ENCODE measurements at regions not wholly inside any gene's neighbourhood (a gene's known extent, or its start where the extent isn't known, plus 50 kb on each side); places are given as distances from the start of the nearest gene placed in this dataset.

DNA sequence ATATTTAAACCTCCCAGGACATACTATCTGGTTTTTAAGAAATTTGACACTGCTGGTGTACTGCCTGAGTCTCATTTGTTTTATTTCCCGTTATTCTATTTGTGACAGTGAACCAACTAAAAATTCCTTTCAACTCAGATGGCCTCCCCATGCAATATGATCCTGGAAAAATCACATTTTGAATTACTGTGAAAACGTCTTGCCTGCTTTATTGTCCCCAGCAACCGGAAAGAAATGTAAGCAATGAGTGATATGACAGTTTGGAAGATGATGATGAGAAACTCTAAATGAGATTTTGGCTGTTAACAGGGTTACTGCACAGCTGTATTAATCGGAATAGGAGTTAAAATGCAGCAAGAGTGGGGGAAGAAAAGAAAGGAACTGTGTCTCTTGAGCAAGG is 590.7 kb upstream of the CDH5 start:
- CTCF ChIA-PET, result no interaction called here
- Mint-ChIP-seq H3K36me3 (ENCODE audit: low read depth) (no peaks in the 10 kb centered on the region), H3K27ac (no peak overlapping the region), H3K27me3 (no peaks in the 10 kb centered on the region), H3K9me3 (peaks cover 5% of the 10 kb centered on the region), H3K4me1 (no peaks in the 10 kb centered on the region), H3K4me3 (no peak overlapping the region)
- no peak for DNase-seq
- POLR2A ChIA-PET, result no interaction called here

DNA sequence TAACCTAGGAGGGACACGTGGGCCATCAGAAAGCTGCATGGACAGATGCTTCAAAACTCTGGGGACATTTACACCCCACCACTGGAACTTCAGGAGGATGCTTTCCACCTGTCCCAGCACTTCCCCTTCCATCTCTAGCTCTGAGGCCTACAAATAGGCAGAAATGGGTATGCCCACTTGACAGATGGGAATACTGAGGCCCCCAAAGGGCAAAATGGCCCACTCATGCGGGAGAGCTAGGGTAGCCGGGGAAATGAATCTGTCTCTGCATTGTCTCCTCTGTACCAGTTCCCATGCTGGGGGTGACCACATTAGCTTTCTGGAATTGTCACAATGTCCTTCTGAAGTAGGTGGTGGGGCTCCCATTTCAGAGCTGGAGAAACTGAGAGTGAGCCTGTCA is 592.1 kb upstream of the CDH5 start:
- Mint-ChIP-seq H3K4me3 (no peak overlapping the region), H3K27ac (no peak overlapping the region), H3K36me3 (ENCODE audit: low read depth) (no peaks in the 10 kb centered on the region), H3K4me1 (no peaks in the 10 kb centered on the region), H3K9me3 (no peaks in the 10 kb centered on the region), H3K27me3 (no peaks in the 10 kb centered on the region)
- POLR2A ChIA-PET, result no interaction called here
- DNase-seq, result no peak
- CTCF ChIA-PET, result no interaction called here

DNA sequence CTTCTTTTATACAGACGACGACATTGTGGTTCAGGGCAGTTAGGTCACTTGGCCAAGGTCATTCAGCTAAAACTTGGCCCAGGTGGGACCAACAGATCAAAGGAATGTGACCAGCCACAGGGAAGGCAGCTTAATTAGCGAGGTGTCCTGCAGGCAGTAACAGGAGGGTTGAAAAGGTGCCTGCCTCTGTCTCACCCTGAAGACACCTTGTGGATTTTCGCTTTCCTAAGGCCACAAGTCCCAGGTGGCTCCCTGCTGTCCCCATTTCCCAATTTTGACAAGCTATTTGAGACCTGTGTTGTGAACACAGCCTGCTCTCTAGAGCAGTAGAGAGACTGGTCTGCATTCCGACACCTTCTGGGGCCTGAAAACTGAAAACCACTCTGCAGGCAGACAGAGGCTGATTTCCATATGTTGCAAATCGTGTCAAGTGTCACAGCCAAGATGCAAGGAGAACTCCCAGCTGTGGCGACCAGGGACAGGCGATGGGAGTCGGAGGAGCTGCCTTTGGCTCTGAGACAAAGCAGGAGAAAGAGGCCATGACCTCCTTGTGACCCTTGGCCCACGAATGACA is 593.1 kb upstream of the CDH5 start:
- CTCF ChIA-PET, result no interaction called here
- POLR2A ChIA-PET, result no interaction called here
- Mint-ChIP-seq H3K4me1 (no peaks in the 10 kb centered on the region), H3K27me3 (no peaks in the 10 kb centered on the region), H3K9me3 (no peaks in the 10 kb centered on the region), H3K27ac (no peak overlapping the region), H3K36me3 (ENCODE audit: low read depth) (no peaks in the 10 kb centered on the region), H3K4me3 (no peak overlapping the region)
- DNase-seq, result no peak

DNA sequence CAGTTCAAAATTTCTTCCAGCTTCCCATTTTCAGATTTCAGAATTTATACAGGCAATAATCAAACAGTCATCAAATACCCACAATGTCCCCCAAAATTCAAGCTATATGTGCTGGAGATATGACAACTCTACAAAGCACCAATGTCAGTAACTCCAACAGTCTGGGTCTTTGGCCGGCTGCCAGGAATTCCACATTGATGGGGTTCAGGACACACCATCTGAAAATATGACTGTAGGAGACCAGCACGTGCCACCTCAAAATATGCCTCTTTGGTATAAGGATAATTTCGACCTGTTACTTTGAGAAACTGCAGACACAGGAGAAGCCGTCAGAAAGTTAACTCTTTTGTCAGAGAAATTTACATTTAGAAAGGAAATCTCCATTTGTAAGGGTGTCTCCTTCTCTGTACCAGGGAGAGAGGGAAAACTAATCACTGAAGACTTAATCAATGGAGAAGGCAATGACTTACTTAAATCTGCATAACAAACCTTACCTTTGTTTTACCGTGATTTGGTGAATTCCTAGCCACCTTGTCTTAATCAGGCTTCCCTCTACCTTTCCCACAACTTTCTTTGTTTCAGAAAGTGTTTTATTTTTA is 594.3 kb upstream of the CDH5 start:
- CTCF ChIA-PET, result no interaction called here
- no peaks in the 10 kb centered on the region for H3K27me3 Mint-ChIP-seq
- H3K4me1 Mint-ChIP-seq, result no peaks in the 10 kb centered on the region
- H3K36me3 Mint-ChIP-seq (ENCODE audit: low read depth), result no peaks in the 10 kb centered on the region
- no peak for DNase-seq
- no peak overlapping the region for H3K27ac Mint-ChIP-seq
- POLR2A ChIA-PET, result no interaction called here
- H3K4me3 Mint-ChIP-seq, result no peak overlapping the region
- H3K9me3 Mint-ChIP-seq, result peaks cover 4% of the 10 kb centered on the region

DNA sequence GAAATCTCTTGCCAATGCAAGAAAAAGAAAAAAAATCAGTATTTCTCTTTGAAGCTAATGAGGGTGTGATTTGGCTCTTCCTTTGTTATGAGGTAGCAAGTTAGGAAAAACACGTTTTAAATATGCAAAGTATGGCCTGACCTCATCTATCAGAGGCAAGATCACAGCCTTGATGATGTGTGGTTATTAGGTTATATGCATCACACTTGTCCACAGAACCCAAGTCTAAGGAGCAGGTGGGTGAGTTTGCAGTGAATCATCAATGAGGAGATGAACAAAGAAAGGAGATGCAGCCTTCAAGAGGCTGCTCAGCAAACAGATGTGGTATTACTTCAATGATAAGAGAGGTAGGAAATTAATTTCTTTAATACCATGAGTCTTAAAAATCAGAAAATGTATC is 594.8 kb upstream of the CDH5 start:
- no peak for DNase-seq
- no peaks in the 10 kb centered on the region for H3K27me3 Mint-ChIP-seq
- no peaks in the 10 kb centered on the region for H3K36me3 Mint-ChIP-seq (ENCODE audit: low read depth)
- H3K4me1 Mint-ChIP-seq, result no peaks in the 10 kb centered on the region
- H3K4me3 Mint-ChIP-seq, result no peak overlapping the region
- CTCF ChIA-PET, result no interaction called here
- no peak overlapping the region for H3K27ac Mint-ChIP-seq
- POLR2A ChIA-PET, result no interaction called here
- H3K9me3 Mint-ChIP-seq, result peaks cover 4% of the 10 kb centered on the region

DNA sequence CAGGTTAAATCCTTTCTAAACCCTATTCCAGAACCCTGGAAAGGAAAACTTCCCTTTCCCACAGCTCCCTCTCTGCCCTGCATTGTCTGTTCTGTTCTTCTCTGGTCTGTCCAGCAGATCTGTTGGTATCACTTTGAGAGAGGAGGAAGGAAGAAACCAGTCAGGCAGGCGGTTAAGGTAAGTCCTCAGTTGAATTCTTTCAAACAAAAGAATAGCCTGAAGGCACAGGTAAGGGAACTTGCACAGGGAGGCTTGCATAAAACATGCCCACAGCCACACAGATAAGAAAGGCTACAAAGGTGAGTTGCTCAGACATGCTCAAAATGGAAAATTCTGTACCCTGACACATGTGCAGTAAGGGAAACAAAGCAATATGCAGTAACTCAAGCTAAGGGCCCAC is 595.7 kb upstream of the CDH5 start:
- Mint-ChIP-seq H3K36me3 (ENCODE audit: low read depth) (no peaks in the 10 kb centered on the region), H3K27me3 (no peaks in the 10 kb centered on the region), H3K4me3 (no peak overlapping the region), H3K4me1 (no peaks in the 10 kb centered on the region), H3K27ac (no peak overlapping the region), H3K9me3 (peaks cover 4% of the 10 kb centered on the region)
- POLR2A ChIA-PET, result no interaction called here
- CTCF ChIA-PET, result no interaction called here
- DNase-seq, result no peak

DNA sequence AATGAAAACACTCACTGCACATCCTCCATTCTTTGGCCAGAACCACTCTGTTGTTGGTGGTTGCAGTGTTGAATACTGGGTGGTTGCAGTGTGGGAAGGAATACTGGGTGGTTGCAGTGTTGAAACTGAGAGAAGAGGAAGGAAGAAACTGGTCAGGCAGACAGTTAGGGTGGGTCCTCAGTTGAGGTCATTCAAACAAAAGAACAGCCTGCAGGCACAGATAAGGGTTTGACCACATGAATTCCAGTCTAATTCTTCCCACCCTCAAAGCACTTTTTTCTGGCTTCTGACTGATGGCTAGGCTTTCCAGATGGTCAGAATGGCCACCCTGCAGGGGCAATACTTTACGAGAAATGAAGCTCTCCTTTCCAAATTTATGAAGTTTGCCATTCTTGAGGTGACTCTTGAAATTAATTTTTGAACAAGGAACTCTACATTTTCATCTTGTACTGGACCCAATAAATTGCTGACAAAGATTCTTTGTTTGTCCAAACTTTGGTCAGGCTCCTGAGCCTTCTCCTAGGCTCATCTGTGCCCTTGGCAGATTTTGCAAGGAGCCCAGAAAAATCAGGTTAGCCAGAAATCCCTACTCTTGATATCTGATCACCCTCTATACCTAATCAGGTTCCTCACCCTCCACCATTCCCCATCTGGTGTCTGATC is 596.6 kb upstream of the CDH5 start:
- H3K9me3 Mint-ChIP-seq, result peaks cover 4% of the 10 kb centered on the region
- H3K27me3 Mint-ChIP-seq, result no peaks in the 10 kb centered on the region
- H3K27ac Mint-ChIP-seq, result no peak overlapping the region
- H3K4me3 Mint-ChIP-seq, result no peak overlapping the region
- no peaks in the 10 kb centered on the region for H3K4me1 Mint-ChIP-seq
- DNase-seq, result no peak
- ChIA-PET POLR2A (no interaction called here), CTCF (no interaction called here)
- H3K36me3 Mint-ChIP-seq (ENCODE audit: low read depth), result no peaks in the 10 kb centered on the region

DNA sequence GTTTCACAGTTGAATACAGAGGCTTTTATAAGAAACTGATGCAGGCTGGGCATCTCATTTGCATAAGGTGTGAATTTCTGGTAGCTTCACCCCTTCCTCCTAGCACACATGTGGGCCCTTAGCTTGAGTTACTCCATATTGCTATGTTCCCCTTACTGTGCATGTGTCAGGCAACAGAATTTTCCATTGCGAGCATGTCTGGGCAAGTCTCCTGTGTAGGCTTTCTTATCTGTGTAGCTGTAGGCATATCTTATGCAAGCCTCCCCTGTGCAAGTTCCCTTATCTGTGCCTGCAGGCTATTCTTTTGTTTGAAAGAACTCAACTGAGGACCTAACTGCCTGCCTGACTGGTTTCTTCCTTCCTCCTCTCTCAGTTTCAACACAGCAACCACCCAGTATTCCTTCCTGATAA is 597.4 kb upstream of the CDH5 start:
- H3K4me1 Mint-ChIP-seq, result no peaks in the 10 kb centered on the region
- DNase-seq, result no peak
- ChIA-PET CTCF (no interaction called here), POLR2A (no interaction called here)
- H3K9me3 Mint-ChIP-seq, result peaks cover 4% of the 10 kb centered on the region
- H3K36me3 Mint-ChIP-seq (ENCODE audit: low read depth), result no peaks in the 10 kb centered on the region
- no peak overlapping the region for H3K27ac Mint-ChIP-seq
- H3K27me3 Mint-ChIP-seq, result no peaks in the 10 kb centered on the region
- H3K4me3 Mint-ChIP-seq, result no peak overlapping the region

DNA sequence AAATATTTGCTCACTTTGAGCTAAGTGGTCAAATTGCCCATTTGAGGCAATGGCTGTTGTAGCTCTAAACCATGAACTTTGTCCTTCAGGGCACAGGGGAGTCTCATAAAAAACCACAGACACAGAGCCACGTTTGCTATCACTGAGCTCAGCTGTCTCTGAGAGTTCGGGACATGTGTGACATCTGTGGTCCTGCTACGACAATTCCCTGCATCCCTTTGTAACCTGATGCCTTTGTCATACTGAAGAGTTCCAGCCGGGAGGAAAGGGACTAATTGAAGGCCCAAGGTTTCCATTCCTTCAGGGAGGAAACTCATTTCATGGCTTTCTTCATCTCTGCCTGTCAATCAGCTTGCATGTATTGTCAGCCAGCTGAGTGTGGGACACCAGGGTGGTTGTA is 599.4 kb upstream of the CDH5 start:
- no peaks in the 10 kb centered on the region for H3K36me3 Mint-ChIP-seq (ENCODE audit: low read depth)
- H3K9me3 Mint-ChIP-seq, result peaks cover 4% of the 10 kb centered on the region
- CTCF ChIA-PET, result no interaction called here
- no peak for DNase-seq
- H3K27me3 Mint-ChIP-seq, result no peaks in the 10 kb centered on the region
- POLR2A ChIA-PET, result no interaction called here
- no peak overlapping the region for H3K4me3 Mint-ChIP-seq
- H3K27ac Mint-ChIP-seq, result no peak overlapping the region
- H3K4me1 Mint-ChIP-seq, result no peaks in the 10 kb centered on the region

DNA sequence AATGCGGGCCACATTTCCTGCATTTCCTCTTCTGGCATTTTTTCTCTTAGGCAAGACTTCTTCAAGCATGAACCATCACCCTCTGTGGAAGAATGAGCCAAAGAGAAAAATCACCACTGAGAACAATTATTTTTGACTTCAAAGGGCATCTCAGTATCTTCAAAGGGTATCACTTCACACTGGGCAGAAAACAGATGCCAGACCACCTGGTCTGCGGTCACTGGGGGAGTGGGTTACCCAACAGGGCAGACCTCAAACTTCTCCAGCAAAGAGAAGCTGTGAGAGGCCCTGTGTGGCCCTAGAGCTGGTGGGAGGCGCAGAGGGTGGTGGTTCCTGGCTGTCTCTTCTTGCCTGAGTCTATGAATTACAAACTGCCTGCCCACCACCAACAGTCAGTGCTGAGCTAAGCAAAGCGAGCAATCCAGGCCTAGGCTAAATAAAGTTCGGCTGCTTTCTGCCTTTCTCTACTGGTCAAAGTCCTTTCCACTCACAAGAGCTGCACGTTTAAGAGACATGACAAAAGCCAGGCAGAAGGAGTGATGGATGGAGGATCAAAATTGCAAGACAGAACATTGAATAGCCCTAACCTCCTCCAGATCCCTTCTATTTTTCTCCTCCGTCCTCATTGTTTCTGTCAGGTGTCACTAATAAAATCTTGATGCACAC is 602.7 kb upstream of the CDH5 start:
- ChIA-PET CTCF (no interaction called here), POLR2A (no interaction called here)
- Mint-ChIP-seq H3K4me3 (no peak overlapping the region), H3K27me3 (no peaks in the 10 kb centered on the region), H3K36me3 (ENCODE audit: low read depth) (no peaks in the 10 kb centered on the region), H3K4me1 (no peaks in the 10 kb centered on the region), H3K27ac (no peak overlapping the region), H3K9me3 (peaks cover 4% of the 10 kb centered on the region)
- no peak for DNase-seq

DNA sequence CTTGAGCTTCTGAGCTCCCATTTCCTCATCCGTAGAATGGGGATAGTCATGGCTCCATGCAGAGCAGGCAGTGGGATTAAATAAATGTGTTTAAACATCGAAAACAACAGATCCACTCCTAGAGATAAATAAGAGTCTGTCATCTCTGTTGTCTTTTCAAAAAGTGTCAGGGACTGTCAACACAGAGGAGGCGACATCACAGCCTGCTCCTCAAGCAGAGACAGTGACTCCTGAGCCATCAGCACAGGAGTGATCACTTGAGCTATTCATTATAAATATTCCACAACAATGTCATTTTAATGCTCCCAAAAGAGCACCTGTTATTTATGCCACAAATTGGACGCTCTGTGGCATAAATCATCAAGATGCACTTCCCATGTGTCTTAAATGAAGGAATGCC is 605.6 kb upstream of the CDH5 start:
- Mint-ChIP-seq H3K27me3 (no peaks in the 10 kb centered on the region), H3K9me3 (peaks cover 3% of the 10 kb centered on the region), H3K4me3 (no peak overlapping the region), H3K4me1 (no peaks in the 10 kb centered on the region), H3K27ac (no peak overlapping the region), H3K36me3 (ENCODE audit: low read depth) (no peaks in the 10 kb centered on the region)
- CTCF ChIA-PET, result no interaction called here
- POLR2A ChIA-PET, result no interaction called here
- no peak for DNase-seq

DNA sequence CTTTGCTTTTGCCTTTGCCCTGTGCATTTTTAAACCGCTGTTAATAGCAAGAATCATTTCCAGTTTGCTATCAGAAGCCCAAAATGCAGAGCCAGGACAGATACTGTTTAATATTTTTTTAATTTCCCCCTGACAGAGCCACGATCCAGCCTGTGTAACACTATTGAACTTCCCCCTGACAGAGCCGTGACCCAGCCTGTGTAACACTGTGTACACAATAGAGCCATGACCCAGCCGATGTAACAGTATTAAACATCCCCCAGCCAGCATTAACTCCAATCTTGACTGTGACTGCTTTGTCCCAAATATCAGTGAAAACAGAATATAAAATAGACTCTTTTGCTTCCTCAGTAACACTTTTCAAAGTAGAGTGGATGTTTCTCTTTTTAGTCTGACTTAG is 607.9 kb upstream of the CDH5 start:
- H3K4me3 Mint-ChIP-seq, result no peak overlapping the region
- H3K9me3 Mint-ChIP-seq, result peaks cover 3% of the 10 kb centered on the region
- POLR2A ChIA-PET, result no interaction called here
- DNase-seq, result no peak
- CTCF ChIA-PET, result no interaction called here
- H3K4me1 Mint-ChIP-seq, result no peaks in the 10 kb centered on the region
- H3K36me3 Mint-ChIP-seq (ENCODE audit: low read depth), result no peaks in the 10 kb centered on the region
- H3K27ac Mint-ChIP-seq, result no peak overlapping the region
- H3K27me3 Mint-ChIP-seq, result no peaks in the 10 kb centered on the region

DNA sequence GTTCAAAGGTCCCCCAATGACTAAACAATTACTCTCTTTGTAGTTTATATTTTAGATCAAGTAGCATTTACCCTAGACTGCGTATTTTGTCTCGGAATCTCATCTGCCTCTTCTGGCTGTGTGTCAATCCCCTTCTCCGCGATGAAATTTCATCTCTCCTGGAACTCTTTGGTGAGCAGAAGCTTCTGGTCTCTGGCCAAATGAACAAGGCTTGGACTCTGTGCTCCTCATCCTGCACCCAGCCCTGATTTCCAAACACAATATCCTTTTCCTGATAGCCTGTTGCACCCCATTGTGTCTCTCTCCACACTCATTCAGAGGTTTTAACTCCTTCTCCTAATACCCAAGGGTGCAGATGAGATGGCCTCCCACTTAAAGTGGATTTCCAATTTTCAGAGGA is 609.4 kb upstream of the CDH5 start:
- H3K9me3 Mint-ChIP-seq, result peaks cover 3% of the 10 kb centered on the region
- no peak overlapping the region for H3K27ac Mint-ChIP-seq
- H3K4me1 Mint-ChIP-seq, result no peaks in the 10 kb centered on the region
- H3K36me3 Mint-ChIP-seq (ENCODE audit: low read depth), result no peaks in the 10 kb centered on the region
- no peaks in the 10 kb centered on the region for H3K27me3 Mint-ChIP-seq
- CTCF ChIA-PET, result no interaction called here
- DNase-seq, result no peak
- no peak overlapping the region for H3K4me3 Mint-ChIP-seq
- POLR2A ChIA-PET, result no interaction called here

DNA sequence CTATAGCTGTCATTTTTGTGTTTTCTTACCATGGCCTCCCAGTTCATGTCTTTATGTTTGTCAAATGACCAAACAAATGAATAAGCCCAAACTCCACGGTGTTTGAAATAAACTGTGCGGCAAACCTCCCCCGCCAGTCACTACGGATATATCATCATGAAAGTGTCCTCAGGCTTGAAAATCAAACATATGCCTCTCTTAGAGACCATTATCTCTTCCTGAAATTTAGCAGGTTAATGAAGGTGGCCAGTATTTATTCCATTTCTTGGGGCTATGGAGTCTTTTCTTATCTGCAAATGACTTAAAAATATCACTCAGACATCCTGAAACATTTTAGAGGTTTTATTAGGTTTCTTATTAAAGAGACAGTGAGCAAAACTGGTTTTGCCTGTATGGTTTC is 610.3 kb upstream of the CDH5 start:
- Mint-ChIP-seq H3K27ac (no peak overlapping the region), H3K4me3 (no peak overlapping the region), H3K36me3 (ENCODE audit: low read depth) (no peaks in the 10 kb centered on the region), H3K9me3 (peaks cover 3% of the 10 kb centered on the region), H3K27me3 (no peaks in the 10 kb centered on the region), H3K4me1 (no peaks in the 10 kb centered on the region)
- no peak for DNase-seq
- ChIA-PET CTCF (no interaction called here), POLR2A (no interaction called here)

Data from activated CD4-positive, alpha-beta memory T cell treated with anti-CD3 and anti-CD28 coated beads, Interleukin-2, amount 10 ng/mL, durations not matched to agents 7 days and 5 days (primary cell).